Dendritic cell treated with granulocyte-macrophage colony-stimulating factor and Interleukin-4, amounts not matched to agents 40 ng/mL and 50 ng/mL, for 4 days (primary cell): ENCODE measurements at regions not wholly inside any gene's neighbourhood (a gene's known extent, or its start where the extent isn't known, plus 50 kb on each side); places are given as distances from the start of the nearest gene placed in this dataset.

ENCODE experiments used
- H3K27ac Mint-ChIP-seq: one replicate; pipeline ENCODE4 v1.8.0; 2022; ENCODE audit warnings: mild to moderate bottlenecking, mixed read lengths
- H3K27me3 Mint-ChIP-seq: one replicate; pipeline ENCODE4 v1.8.0; 2022; ENCODE audit warnings: mild to moderate bottlenecking, mixed read lengths
- H3K36me3 Mint-ChIP-seq: one replicate; pipeline ENCODE4 v1.8.0; 2022; ENCODE audit warnings: low read depth, mixed read lengths
- H3K4me1 Mint-ChIP-seq: one replicate; pipeline ENCODE4 v1.8.0; 2022; ENCODE audit warnings: low read depth, mixed read lengths
- H3K4me3 Mint-ChIP-seq: one replicate; pipeline ENCODE4 v1.8.0; 2022; ENCODE audit warnings: mild to moderate bottlenecking, moderate library complexity, mixed read lengths
- H3K9me3 Mint-ChIP-seq: one replicate; pipeline ENCODE4 v1.8.0; 2022; ENCODE audit warnings: mixed read lengths
- intact Hi-C: fragments of 100-400 bp; cut with micrococcal nuclease; formaldehyde crosslinking; loops from one replicate; pipeline ENCODE4 v1.15.0; 2022

DNA sequence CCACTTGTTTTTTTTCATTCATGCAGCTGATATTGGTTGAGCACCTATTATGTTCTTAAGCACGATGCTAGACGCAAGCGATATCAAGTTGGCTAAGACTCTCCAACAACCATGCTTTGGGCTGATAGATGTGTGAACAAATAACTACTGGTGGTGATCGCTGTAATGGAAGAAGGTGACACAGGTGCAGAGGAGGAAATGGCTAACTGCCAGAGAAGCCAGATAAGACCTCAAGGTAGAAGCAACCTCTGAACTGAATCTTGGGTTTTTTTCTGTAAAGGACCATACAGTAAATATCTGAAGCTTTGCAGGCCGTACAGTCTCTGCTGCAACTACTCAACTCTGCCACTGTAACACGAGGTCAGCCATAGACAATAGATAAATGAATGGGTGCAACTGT is 97.9 kb downstream of the C17orf67 start:
- no peaks in the 10 kb centered on the region for H3K27me3 Mint-ChIP-seq
- H3K9me3 Mint-ChIP-seq, result no peaks in the 10 kb centered on the region
- H3K36me3 Mint-ChIP-seq, result no peaks in the 10 kb centered on the region
- no peak overlapping the region for H3K27ac Mint-ChIP-seq
- intact Hi-C loops, result no loop called here
- no peaks in the 10 kb centered on the region for H3K4me1 Mint-ChIP-seq
- H3K4me3 Mint-ChIP-seq, result no peak overlapping the region

GRCh38 chr17:56737421-56738161 is 96.1 kb downstream of the C17orf67 start:
- Mint-ChIP-seq H3K36me3 (no peaks in the 10 kb centered on the region), H3K9me3 (no peaks in the 10 kb centered on the region), H3K4me1 (no peaks in the 10 kb centered on the region), H3K4me3 (no peak overlapping the region), H3K27me3 (peaks cover 2% of the 10 kb centered on the region), H3K27ac (no peak overlapping the region)
- intact Hi-C loops, result no loop called here

DNA sequence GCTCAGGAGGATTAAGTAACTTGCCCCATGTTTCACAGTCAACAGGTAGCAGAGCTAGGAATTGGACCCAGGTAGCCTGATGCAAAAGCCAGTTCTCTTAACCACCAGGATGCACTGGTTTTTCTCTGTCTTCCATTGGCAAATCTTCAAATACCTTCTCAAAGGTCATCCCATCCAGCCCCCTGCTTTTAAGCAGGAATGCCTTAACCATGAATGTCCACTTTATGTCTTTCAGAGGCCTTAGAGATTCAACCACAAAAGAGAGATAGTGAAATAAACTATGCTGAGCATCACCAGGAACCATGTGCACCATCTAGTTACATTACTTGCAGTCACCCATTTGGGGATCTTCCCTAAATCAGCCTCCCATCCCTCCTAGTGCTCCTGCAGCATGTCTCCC is 94.3 kb downstream of the C17orf67 start:
- no peaks in the 10 kb centered on the region for H3K36me3 Mint-ChIP-seq
- peaks cover 2% of the 10 kb centered on the region for H3K27me3 Mint-ChIP-seq
- peaks cover 14% of the 10 kb centered on the region for H3K9me3 Mint-ChIP-seq
- no peak overlapping the region for H3K4me3 Mint-ChIP-seq
- intact Hi-C loops, result no loop called here
- H3K4me1 Mint-ChIP-seq, result no peaks in the 10 kb centered on the region
- H3K27ac Mint-ChIP-seq, result no peak overlapping the region

GRCh38 chr17:56739776-56740175 is 93.9 kb downstream of the C17orf67 start:
- Mint-ChIP-seq H3K4me1 (no peaks in the 10 kb centered on the region), H3K36me3 (no peaks in the 10 kb centered on the region)

GRCh38 chr17:56740481-56740880 is 93.2 kb downstream of the C17orf67 start:
- no peaks in the 10 kb centered on the region for H3K4me1 Mint-ChIP-seq
- H3K27me3 Mint-ChIP-seq, result peaks cover 2% of the 10 kb centered on the region
- H3K9me3 Mint-ChIP-seq, result peaks cover 21% of the 10 kb centered on the region
- H3K36me3 Mint-ChIP-seq, result no peaks in the 10 kb centered on the region
- H3K4me3 Mint-ChIP-seq, result no peak overlapping the region
- H3K27ac Mint-ChIP-seq, result no peak overlapping the region
- intact Hi-C loops, result no loop called here

More at GRCh38 chr17:56739776-56740175, 93.9 kb downstream of the C17orf67 start:
- intact Hi-C loops, result no loop called here
- Mint-ChIP-seq H3K4me3 (no peak overlapping the region), H3K9me3 (peaks cover 18% of the 10 kb centered on the region), H3K27ac (no peak overlapping the region), H3K27me3 (peaks cover 2% of the 10 kb centered on the region)
